PC-9 (cell line): ENCODE measurements at regions not wholly inside any gene's neighbourhood (a gene's known extent, or its start where the extent isn't known, plus 50 kb on each side); places are given as distances from the start of the nearest gene placed in this dataset.

ENCODE experiments used
- BruUV-seq: library from RNA; stranded (reverse); fragments of 400-500 nt; replicated peaks from 2 replicates; lab custom pipeline; 2021; lab: Mats Ljungman, UMichigan
- CTCF ChIA-PET: fragments of 300-600 bp; sonication (Branson Sonifier 250); formaldehyde crosslinking; loops from one replicate; lab custom pipeline; 2022; ENCODE audit warnings: antibody characterized with exemption; lab: Charles Lee
- POLR2A ChIA-PET: fragments of 300-600 bp; sonication (Branson Sonifier 250); formaldehyde crosslinking; loops from one replicate; lab custom pipeline; 2022; ENCODE audit warnings: antibody characterized with exemption; ENCODE audit not compliant: unreplicated experiment; lab: Charles Lee
- DNase-seq, 2 experiments: peaks; one replicate each; pipeline versions ENCODE4 v3.0.0 to v3.0.0-alpha.2; 2015 to 2022; ENCODE audit warnings: mixed read lengths in 1 of 2
- H2AFZ ChIP-seq: fragments of 200-600 bp; sonication (generic); 2 replicates; pipeline ENCODE4 v1.8.1; 2017; ENCODE audit warnings: antibody characterized with exemption
- H3F3A ChIP-seq: fragments of 200-600 bp; sonication (generic); 2 replicates; pipeline ENCODE4 v1.8.1; 2017; ENCODE audit warnings: antibody characterized with exemption, mild to moderate bottlenecking, low read depth; ENCODE audit not compliant: insufficient read depth
- H3K27ac ChIP-seq: fragments of 200-600 bp; sonication (generic); 2 replicates; pipeline ENCODE4 v1.6.1; 2016; ENCODE audit warnings: mixed run types
- H3K27me3 ChIP-seq: fragments of 200-600 bp; sonication (generic); 2 replicates; pipeline ENCODE4 v1.6.1; 2016; ENCODE audit warnings: low read depth, mixed run types; ENCODE audit not compliant: insufficient read depth
- H3K36me3 ChIP-seq: fragments of 200-600 bp; sonication (generic); 2 replicates; pipeline ENCODE4 v1.6.1; 2016; ENCODE audit warnings: low read depth, mixed run types
- H3K4me1 ChIP-seq: fragments of 200-600 bp; sonication (generic); replicated peaks from 2 replicates; pipeline ENCODE4 v1.6.1; 2016; ENCODE audit warnings: mixed run types; ENCODE audit not compliant: insufficient read depth
- H3K4me2 ChIP-seq: fragments of 200-600 bp; sonication (generic); 2 replicates; pipeline ENCODE4 v1.6.1; 2017; ENCODE audit warnings: mixed run types
- H3K4me3 ChIP-seq: fragments of 200-600 bp; sonication (generic); 2 replicates; pipeline ENCODE4 v1.6.1; 2016; ENCODE audit warnings: mixed run types
- H3K79me2 ChIP-seq: fragments of 200-600 bp; sonication (generic); 2 replicates; pipeline ENCODE4 v1.6.1; 2017; ENCODE audit warnings: low read depth, mixed run types
- H3K9me2 ChIP-seq: fragments of 200-600 bp; sonication (generic); 2 replicates; pipeline ENCODE4 v1.8.1; 2017; ENCODE audit warnings: mild to moderate bottlenecking; ENCODE audit not compliant: insufficient read depth
- H3K9me3 ChIP-seq: fragments of 200-600 bp; sonication (generic); 2 replicates; pipeline ENCODE4 v1.8.1; 2016; ENCODE audit warnings: low read depth; ENCODE audit not compliant: insufficient read depth
- H4K20me1 ChIP-seq: fragments of 200-600 bp; sonication (generic); 2 replicates; pipeline ENCODE4 v1.8.1; 2017; ENCODE audit not compliant: insufficient read depth
- EZH2 ChIP-seq: fragments of 200-600 bp; sonication (generic); IDR thresholded peaks from 2 replicates; pipeline ENCODE4 v1.8.0; 2017; ENCODE audit warnings: antibody characterized with exemption, low read depth
- intact Hi-C: fragments of 100-400 bp; cut with micrococcal nuclease; formaldehyde crosslinking; loops from one replicate; pipeline ENCODE4 v1.10.0; 2022; ENCODE audit not compliant: unreplicated experiment
- TF ChIP-seq, protein P1 (sequence below): fragments of 200-600 bp; sonication (generic); conservative IDR thresholded peaks from 2 replicates; pipeline ENCODE4 v1.6.1; 2017; ENCODE audit warnings: mixed run types, antibody characterized with exemption, mild to moderate bottlenecking, moderate library complexity

- H3K27ac ChIP-seq, result no peak overlapping the region
- no peaks in the 10 kb centered on the region for H4K20me1 ChIP-seq
- no peak overlapping the region for H3K4me2 ChIP-seq
- no TSS peak for BruUV-seq
- H3K4me1 ChIP-seq, result no peaks in the 10 kb centered on the region
- no peaks in the 10 kb centered on the region for H3F3A ChIP-seq
- H3K36me3 ChIP-seq, result no peaks in the 10 kb centered on the region
- no peak for DNase-seq
- ChIA-PET POLR2A (no interaction called here), CTCF (no interaction called here)
- H3K27me3 ChIP-seq, result no peaks in the 10 kb centered on the region
- TF ChIP-seq, protein P1, sequence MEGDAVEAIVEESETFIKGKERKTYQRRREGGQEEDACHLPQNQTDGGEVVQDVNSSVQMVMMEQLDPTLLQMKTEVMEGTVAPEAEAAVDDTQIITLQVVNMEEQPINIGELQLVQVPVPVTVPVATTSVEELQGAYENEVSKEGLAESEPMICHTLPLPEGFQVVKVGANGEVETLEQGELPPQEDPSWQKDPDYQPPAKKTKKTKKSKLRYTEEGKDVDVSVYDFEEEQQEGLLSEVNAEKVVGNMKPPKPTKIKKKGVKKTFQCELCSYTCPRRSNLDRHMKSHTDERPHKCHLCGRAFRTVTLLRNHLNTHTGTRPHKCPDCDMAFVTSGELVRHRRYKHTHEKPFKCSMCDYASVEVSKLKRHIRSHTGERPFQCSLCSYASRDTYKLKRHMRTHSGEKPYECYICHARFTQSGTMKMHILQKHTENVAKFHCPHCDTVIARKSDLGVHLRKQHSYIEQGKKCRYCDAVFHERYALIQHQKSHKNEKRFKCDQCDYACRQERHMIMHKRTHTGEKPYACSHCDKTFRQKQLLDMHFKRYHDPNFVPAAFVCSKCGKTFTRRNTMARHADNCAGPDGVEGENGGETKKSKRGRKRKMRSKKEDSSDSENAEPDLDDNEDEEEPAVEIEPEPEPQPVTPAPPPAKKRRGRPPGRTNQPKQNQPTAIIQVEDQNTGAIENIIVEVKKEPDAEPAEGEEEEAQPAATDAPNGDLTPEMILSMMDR, result no peak
- no peak for TF ChIP-seq EZH2
- H3K79me2 ChIP-seq, result no peaks in the 10 kb centered on the region
- intact Hi-C loops, result no loop called here
- H2AFZ ChIP-seq, result no peak overlapping the region
- no peaks in the 10 kb centered on the region for H3K9me3 ChIP-seq
- no peak overlapping the region for H3K4me3 ChIP-seq
- no peaks in the 10 kb centered on the region for H3K9me2 ChIP-seq
These were observed 441.6 kb upstream of the PIK3C3 start for GRCh38 chr18:41513438-41513837.

- Histone ChIP-seq H3K4me2 (no peak overlapping the region), H3K4me1 (no peaks in the 10 kb centered on the region), H3K27ac (no peak overlapping the region), H3K79me2 (no peaks in the 10 kb centered on the region), H3K27me3 (no peaks in the 10 kb centered on the region), H3F3A (no peaks in the 10 kb centered on the region), H3K36me3 (no peaks in the 10 kb centered on the region), H4K20me1 (no peaks in the 10 kb centered on the region), H3K9me3 (no peaks in the 10 kb centered on the region), H2AFZ (no peak overlapping the region), H3K9me2 (no peaks in the 10 kb centered on the region), H3K4me3 (no peak overlapping the region)
- BruUV-seq, result no TSS peak
- ChIA-PET CTCF (no interaction called here), POLR2A (no interaction called here)
- no peak for DNase-seq
- TF ChIP-seq, protein P1, result no peak
- no peak for TF ChIP-seq EZH2
- intact Hi-C loops, result no loop called here
These were observed 450.7 kb upstream of the PIK3C3 start for GRCh38 chr18:41504316-41504715.

DNA sequence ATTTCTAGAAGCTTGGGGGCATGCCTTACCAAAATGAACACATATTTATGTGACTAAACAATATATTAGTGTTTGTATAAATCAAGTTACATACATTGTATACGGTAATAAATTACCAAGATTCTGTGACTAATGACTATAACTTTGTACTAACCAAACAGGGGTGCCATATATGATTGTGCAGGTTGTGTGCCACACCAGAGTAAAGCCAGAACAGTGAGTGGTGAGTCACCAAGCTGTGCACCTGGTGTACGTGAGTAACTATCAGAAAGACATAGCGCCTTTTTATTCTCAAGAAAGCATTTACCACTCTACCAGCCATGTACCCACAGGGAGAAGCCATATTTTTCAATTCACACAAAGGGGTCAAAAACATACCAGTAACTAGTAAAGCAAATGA lies 453.2 kb upstream of the PIK3C3 start:
- H3K36me3 ChIP-seq, result no peaks in the 10 kb centered on the region
- no peak overlapping the region for H3K4me2 ChIP-seq
- H3K9me2 ChIP-seq, result no peaks in the 10 kb centered on the region
- ChIA-PET CTCF (no interaction called here), POLR2A (no interaction called here)
- H3K4me3 ChIP-seq, result no peak overlapping the region
- BruUV-seq, result no TSS peak
- H2AFZ ChIP-seq, result no peak overlapping the region
- no peak overlapping the region for H3K27ac ChIP-seq
- H3F3A ChIP-seq, result no peaks in the 10 kb centered on the region
- no peaks in the 10 kb centered on the region for H3K27me3 ChIP-seq
- H3K79me2 ChIP-seq, result no peaks in the 10 kb centered on the region
- intact Hi-C loops, result no loop called here
- no peaks in the 10 kb centered on the region for H4K20me1 ChIP-seq
- no peak for TF ChIP-seq EZH2
- TF ChIP-seq, protein P1, result no peak
- no peak for DNase-seq
- no peaks in the 10 kb centered on the region for H3K4me1 ChIP-seq
- H3K9me3 ChIP-seq, result no peaks in the 10 kb centered on the region
